SK-N-SH treated with all-trans-retinoic acid at 6 μM for 48 hours (cell line): ENCODE measurements at regions not wholly inside any gene's neighbourhood (a gene's known extent, or its start where the extent isn't known, plus 50 kb on each side); places are given as distances from the start of the nearest gene placed in this dataset.

Source experiments
- ARNTL ChIP-seq: fragments of 450-650 bp; formaldehyde crosslinking; IDR thresholded peaks from 2 replicates; pipeline ENCODE4 v1.5.0; 2020; ENCODE audit warnings: low read depth, mild to moderate bottlenecking, moderate library complexity, borderline replicate concordance
- ESRRG ChIP-seq: fragments of 250-450 bp; sonication (Bioruptor Pico); IDR thresholded peaks from 2 replicates; pipeline ENCODE4 v1.6.1; 2021; ENCODE audit warnings: mild to moderate bottlenecking
- ISL1 ChIP-seq: fragments of 250-450 bp; sonication (Bioruptor Pico); IDR thresholded peaks from 2 replicates; pipeline ENCODE4 v2.1.2; 2022; ENCODE audit warnings: mild to moderate bottlenecking, moderate library complexity
- OSR1 ChIP-seq: fragments of 250-450 bp; sonication (Bioruptor Pico); IDR thresholded peaks from 2 replicates; pipeline ENCODE4 v1.8.0; 2022; ENCODE audit warnings: moderate library complexity, mild to moderate bottlenecking, inconsistent platforms
- PATZ1 ChIP-seq: fragments of 250-450 bp; sonication (Bioruptor Pico); IDR thresholded peaks from 2 replicates; pipeline ENCODE4 v1.8.0; 2020; ENCODE audit warnings: mild to moderate bottlenecking, moderate library complexity, borderline replicate concordance
- RARB ChIP-seq: fragments of 250-450 bp; sonication (Bioruptor Pico); IDR thresholded peaks from 2 replicates; pipeline ENCODE4 v1.8.0; 2021; ENCODE audit warnings: mild to moderate bottlenecking, moderate library complexity
- SNAI2 ChIP-seq: fragments of 250-450 bp; sonication (Bioruptor Pico); IDR thresholded peaks from 2 replicates; pipeline ENCODE4 v1.5.0; 2020; ENCODE audit warnings: mild to moderate bottlenecking, moderate library complexity
- TOX ChIP-seq: fragments of 250-450 bp; sonication (Bioruptor Pico); IDR thresholded peaks from 2 replicates; pipeline ENCODE4 v1.8.0; 2021; ENCODE audit warnings: mild to moderate bottlenecking, moderate library complexity, borderline replicate concordance
- ZFP30 ChIP-seq: fragments of 450-650 bp; formaldehyde crosslinking; IDR thresholded peaks from 2 replicates; pipeline ENCODE4 v1.5.0; 2022; ENCODE audit warnings: mild to moderate bottlenecking, moderate library complexity
- ZNF565 ChIP-seq: fragments of 450-650 bp; formaldehyde crosslinking; conservative IDR thresholded peaks from 2 replicates; pipeline ENCODE4 v1.5.0; 2020; ENCODE audit warnings: low read depth, mild to moderate bottlenecking, moderate library complexity
- TF ChIP-seq, protein P1 (sequence below): fragments of 250-450 bp; sonication (Bioruptor Pico); IDR thresholded peaks from 2 replicates; pipeline ENCODE4 v1.5.0; 2020; ENCODE audit warnings: mild to moderate bottlenecking, moderate library complexity
- TF ChIP-seq, protein P2 (sequence below): fragments of 250-450 bp; sonication (Bioruptor Pico); IDR thresholded peaks from 2 replicates; pipeline ENCODE4 v1.5.1; 2021; ENCODE audit warnings: mild to moderate bottlenecking, moderate library complexity

GRCh38 chr3:144375088-144375487 lies 403.5 kb downstream of the DIPK2A start:
- TF ChIP-seq ZFP30 (CRISPR knock-in tag) = no peak
- TF ChIP-seq, protein P1, sequence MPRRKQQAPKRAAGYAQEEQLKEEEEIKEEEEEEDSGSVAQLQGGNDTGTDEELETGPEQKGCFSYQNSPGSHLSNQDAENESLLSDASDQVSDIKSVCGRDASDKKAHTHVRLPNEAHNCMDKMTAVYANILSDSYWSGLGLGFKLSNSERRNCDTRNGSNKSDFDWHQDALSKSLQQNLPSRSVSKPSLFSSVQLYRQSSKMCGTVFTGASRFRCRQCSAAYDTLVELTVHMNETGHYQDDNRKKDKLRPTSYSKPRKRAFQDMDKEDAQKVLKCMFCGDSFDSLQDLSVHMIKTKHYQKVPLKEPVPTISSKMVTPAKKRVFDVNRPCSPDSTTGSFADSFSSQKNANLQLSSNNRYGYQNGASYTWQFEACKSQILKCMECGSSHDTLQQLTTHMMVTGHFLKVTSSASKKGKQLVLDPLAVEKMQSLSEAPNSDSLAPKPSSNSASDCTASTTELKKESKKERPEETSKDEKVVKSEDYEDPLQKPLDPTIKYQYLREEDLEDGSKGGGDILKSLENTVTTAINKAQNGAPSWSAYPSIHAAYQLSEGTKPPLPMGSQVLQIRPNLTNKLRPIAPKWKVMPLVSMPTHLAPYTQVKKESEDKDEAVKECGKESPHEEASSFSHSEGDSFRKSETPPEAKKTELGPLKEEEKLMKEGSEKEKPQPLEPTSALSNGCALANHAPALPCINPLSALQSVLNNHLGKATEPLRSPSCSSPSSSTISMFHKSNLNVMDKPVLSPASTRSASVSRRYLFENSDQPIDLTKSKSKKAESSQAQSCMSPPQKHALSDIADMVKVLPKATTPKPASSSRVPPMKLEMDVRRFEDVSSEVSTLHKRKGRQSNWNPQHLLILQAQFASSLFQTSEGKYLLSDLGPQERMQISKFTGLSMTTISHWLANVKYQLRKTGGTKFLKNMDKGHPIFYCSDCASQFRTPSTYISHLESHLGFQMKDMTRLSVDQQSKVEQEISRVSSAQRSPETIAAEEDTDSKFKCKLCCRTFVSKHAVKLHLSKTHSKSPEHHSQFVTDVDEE (CRISPR knock-in tag) = no peak
- TF ChIP-seq, protein P2, sequence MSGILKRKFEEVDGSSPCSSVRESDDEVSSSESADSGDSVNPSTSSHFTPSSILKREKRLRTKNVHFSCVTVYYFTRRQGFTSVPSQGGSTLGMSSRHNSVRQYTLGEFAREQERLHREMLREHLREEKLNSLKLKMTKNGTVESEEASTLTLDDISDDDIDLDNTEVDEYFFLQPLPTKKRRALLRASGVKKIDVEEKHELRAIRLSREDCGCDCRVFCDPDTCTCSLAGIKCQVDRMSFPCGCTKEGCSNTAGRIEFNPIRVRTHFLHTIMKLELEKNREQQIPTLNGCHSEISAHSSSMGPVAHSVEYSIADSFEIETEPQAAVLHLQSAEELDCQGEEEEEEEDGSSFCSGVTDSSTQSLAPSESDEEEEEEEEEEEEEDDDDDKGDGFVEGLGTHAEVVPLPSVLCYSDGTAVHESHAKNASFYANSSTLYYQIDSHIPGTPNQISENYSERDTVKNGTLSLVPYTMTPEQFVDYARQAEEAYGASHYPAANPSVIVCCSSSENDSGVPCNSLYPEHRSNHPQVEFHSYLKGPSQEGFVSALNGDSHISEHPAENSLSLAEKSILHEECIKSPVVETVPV = no peak
- no peak for TF ChIP-seq ARNTL (CRISPR knock-in tag)
- no peak for TF ChIP-seq ISL1 (CRISPR knock-in tag)
- no peak for TF ChIP-seq OSR1
- no peak for TF ChIP-seq SNAI2 (CRISPR knock-in tag)
- TF ChIP-seq ZNF565 (CRISPR knock-in tag) = no peak
- no peak for TF ChIP-seq RARB (CRISPR knock-in tag)
- no peak for TF ChIP-seq ESRRG (CRISPR knock-in tag)
- no peak for TF ChIP-seq PATZ1 (CRISPR knock-in tag)
- no peak for TF ChIP-seq TOX (CRISPR knock-in tag)
